ENCODE measurements at regions not wholly inside any gene's neighbourhood (a gene's known extent, or its start where the extent isn't known, plus 50 kb on each side); places are given as distances from the start of the nearest gene placed in this dataset.

DNA sequence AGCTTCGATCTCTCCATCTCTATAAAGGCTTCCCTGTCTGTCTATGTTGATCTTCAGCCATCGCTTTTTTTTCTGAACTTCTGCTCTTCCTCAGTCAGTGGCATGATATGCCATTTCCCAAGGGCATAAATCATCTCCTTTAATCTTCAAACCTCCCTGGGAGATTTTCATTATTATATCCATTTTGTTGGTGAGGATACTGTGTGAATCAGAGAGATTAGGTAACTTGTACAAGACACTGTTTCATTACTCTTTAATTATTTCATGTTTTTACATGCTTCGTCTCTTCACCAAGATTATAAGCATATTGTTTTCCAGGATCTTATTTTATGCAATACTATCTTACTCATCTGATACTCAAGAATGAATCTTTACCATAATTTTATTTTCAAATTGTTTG lies 124.8 kb upstream of the ATP11B start:
- DNase-seq = no peak
- TF ChIP-seq GATA1 (IDR thresholded peaks at IDR 0.05; ENCODE audit: low read depth, low read length) (no peak), POLR2A (IDR thresholded peaks at IDR 0.05; ENCODE audit: low read length) (no peak)

DNA sequence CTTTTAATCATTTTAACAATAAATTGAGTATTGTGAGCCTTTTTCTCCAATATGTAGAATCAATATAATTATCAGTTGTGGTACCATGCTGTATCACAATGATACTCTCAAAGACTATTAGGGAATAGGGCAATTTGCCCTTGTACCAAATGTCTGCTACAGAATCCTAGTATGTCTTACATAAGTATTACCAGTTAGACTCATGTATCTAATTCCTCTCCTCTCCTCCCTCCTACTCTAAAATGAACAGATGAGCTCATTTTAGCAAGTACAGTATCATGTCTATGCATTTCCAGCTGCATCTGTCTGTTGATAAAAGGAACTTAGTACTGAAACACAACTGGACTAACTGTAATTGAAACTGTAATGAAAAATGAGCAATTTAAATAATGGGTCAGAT lies 124.3 kb upstream of the ATP11B start:
- TF ChIP-seq GATA1 (IDR thresholded peaks at IDR 0.05; ENCODE audit: low read depth, low read length) (no peak), POLR2A (IDR thresholded peaks at IDR 0.05; ENCODE audit: low read length) (no peak)
- DNase-seq = no peak

DNA sequence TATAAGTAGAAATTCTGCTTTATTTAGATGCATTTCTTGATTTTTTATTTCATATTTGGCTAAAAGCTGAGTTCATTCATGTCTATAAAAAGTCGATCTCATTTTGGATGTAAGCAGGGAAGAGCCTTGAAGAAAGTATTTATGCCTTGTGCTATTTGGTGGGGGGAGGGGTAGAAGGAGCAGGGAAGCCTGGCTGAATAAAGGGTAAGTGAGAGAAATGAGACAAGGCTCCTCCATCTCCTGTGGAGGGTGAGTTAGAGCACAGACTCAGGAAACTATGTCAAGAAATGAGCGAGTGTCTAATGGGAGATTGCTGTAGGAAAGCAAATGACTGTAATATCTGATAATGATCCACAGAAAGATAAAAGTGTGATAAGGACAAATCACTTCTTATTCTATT lies 121.8 kb upstream of the ATP11B start:
- no peak for DNase-seq
- no peak for TF ChIP-seq POLR2A (IDR thresholded peaks at IDR 0.05; ENCODE audit: low read length)
- TF ChIP-seq GATA1 (IDR thresholded peaks at IDR 0.05; ENCODE audit: low read depth, low read length) = no peak

DNA sequence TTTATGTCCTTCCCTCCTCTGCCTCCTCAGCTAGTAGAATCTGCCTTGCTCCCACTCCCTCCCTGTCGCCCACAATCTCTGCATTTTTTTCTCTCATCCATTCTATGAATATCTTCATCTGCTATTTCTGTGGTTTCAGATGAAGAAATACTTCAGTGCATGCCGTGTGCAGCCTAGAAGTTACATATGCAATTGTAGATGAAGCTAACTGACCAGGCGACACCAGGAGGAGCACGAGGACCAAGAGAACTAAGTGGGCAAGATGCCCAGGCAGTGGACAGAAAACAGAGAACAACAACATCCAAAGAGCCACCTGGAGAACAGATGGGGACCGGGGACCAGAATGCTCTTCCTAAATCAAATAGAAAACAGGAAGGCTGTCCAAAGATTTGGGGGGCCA lies 121.4 kb upstream of the ATP11B start:
- no peak for DNase-seq

DNA sequence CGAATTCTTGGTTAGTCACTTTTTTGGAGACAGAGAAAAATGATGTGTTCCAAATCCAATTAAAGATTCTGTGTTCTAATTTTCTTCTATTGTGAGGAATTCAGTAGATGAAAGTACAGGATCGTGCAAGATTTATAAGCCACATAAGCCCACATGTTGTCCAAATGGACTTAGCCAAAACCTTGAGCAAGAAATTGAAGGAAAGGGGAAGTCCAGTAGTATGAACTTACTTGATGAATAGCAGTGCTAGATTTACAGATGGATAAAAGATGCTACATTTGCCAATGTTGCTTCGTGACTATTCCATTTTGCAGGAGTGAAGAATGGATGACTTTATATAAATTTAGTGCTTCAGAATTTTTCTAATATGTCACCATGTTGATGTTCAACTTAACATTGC lies 120.0 kb upstream of the ATP11B start:
- DNase-seq = no peak
- no peak for TF ChIP-seq GATA1 (IDR thresholded peaks at IDR 0.05; ENCODE audit: low read depth, low read length)
- TF ChIP-seq POLR2A (IDR thresholded peaks at IDR 0.05; ENCODE audit: low read length) = no peak

More for the DNA sequence above, 121.4 kb upstream of the ATP11B start:
- TF ChIP-seq GATA1 (IDR thresholded peaks at IDR 0.05; ENCODE audit: low read depth, low read length) (no peak), POLR2A (IDR thresholded peaks at IDR 0.05; ENCODE audit: low read length) (no peak)

DNA sequence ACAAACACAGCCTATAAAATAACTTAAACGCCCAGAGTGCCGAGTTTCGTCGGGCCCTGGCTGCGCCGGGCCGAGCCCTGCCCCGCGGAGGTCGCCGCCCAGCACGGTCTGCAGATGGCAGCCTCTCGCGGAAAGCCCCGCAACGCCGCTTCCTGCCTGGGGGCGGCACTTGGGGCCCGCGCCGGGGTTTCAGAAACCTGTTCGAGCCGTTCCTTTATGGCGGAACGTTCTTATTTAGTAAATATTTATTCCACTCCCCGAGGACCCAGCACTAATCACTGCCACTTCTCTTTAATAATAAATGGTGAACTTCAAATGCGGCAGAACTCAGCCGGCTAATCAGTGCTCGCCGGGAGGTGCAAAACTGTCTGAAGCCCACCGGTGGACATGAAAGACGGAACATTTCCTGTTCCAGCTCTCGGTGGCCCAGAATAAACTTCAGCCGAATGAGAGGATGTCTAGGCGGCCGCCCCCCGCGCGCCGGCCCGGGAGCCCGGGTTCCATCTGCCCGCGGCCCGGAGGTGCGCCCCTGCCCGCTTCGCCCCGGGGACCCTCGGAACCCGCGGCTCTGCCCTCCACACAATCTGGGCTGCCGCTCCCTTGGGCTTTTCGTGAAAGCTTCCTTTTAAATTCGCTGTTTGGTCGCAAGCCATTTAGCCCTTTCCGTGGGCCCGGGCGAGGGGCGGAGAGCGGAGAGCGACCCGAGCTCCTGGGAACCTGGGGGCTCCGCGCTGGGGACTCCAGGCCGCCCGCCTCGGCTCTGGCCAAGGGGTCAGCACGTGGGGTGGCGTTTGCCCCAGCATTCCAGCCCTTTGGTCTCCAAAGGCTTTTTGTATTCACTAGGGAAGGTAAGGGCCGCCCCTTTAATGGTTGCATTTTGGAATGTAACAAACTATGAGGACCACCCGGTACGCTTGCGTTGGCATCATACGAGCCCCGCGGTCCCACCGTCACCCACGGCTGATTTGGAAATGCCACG lies 110.8 kb upstream of the ATP11B start:
- TF ChIP-seq GATA1 (IDR thresholded peaks at IDR 0.05; ENCODE audit: low read depth, low read length) (no peak), POLR2A (IDR thresholded peaks at IDR 0.05; ENCODE audit: low read length) (no peak)
- peak; percentile 56 to 59 for DNase-seq

DNA sequence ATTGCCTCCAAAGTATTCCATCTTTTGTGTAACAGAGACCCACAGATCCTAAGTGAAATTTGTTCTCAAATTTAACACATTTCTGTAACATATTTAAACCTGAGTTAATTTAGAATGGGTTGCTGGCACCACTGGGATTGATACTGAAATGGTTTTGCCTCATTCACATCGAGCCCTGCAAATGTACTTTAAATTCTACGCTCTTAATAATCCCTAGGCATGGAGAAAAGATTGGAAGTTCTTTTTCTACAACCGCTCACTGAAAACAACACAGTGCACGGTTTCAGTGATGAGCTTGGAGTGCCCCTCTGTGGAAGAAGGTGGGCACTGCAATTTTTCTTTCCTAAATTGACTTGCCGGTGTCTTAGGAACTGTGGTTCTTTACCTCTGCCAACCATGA lies 109.9 kb upstream of the ATP11B start:
- peak; percentile 64 to 78 for DNase-seq
- no peak for TF ChIP-seq GATA1 (IDR thresholded peaks at IDR 0.05; ENCODE audit: low read depth, low read length)
- TF ChIP-seq POLR2A (IDR thresholded peaks at IDR 0.05; ENCODE audit: low read length) = no peak

DNA sequence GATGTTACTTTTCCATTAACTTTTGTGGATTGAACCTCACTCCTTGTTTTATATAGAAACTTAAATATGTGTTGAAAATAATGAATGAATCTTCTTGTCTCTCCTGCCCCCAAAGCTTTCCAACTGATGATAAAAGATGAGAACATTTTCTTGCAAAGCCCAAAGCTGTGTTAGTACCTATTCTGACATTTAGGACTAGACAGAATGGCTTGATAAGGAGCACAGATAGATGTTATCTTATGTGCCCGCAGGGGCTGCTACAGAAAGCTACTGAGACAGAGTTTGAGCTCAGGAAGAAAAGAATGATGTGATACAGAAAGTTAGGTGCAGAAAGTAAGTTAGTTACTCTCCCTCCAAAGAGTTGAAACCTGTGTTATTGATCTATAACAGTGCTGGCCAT lies 109.4 kb upstream of the ATP11B start:
- TF ChIP-seq GATA1 (IDR thresholded peaks at IDR 0.05; ENCODE audit: low read depth, low read length) (no peak), POLR2A (IDR thresholded peaks at IDR 0.05; ENCODE audit: low read length) (no peak)
- no peak for DNase-seq

DNA sequence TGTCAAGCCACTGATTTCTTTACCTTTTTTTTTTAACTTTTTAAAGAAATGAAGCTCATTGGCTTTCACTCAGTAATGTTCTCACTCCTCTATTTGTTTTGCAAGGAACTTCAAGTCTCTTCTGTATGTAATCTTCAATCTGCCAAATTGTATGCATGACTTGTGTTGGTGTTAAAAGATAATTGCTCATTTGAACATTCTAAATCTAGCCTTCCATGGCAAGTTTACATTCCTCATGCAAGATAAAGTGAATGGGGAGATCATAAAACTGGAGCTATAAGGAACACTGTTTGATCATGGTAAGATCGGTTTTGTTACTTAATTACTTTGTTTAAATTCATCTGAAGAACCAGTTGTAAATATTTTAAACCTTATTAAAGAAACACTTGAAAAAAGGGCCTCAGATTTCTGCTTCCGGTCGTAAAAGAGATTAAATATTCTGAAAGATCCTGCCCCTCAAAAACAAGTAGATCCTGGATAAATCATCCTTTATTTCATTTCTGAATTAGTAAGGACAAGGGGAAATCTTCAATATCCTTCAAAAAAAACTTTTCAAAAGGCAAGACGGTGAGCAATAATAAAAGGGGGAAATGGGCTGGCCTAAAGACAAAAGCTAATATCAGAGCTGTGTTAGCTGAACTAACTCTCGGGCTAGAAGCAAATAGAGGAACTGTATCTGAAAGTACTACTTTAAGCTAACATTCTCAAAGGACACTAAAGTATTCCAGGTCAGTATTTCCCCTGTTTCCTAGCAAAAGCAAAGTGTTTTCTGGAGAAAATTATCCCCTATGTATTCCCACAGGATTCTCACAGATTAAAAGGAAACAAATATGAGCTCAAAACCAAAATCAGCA lies 107.0 kb upstream of the ATP11B start:
- TF ChIP-seq GATA1 (IDR thresholded peaks at IDR 0.05; ENCODE audit: low read depth, low read length) = no peak
- TF ChIP-seq POLR2A (IDR thresholded peaks at IDR 0.05; ENCODE audit: low read length) = no peak
- DNase-seq = no peak

DNA sequence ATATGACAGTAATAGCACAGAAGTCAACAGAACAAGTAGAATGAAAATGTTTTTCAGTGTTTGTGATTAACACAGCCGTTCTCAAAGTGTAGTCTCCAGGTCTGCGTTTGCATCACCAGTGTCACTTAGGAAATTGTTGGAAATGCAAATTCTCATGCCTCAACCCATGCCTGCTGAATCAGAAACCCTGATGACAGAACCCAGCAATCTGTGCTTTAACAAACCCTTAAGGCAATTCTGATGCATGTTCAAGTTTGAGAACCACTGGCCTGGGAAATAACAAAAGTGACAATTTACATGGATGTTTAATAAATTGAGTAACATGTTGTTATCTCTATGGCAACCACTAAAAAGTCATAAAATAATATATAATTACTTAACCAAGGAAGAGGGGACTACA lies 103.1 kb upstream of the ATP11B start:
- TF ChIP-seq GATA1 (IDR thresholded peaks at IDR 0.05; ENCODE audit: low read depth, low read length) = no peak
- TF ChIP-seq POLR2A (IDR thresholded peaks at IDR 0.05; ENCODE audit: low read length) = no peak
- no peak for DNase-seq

DNA sequence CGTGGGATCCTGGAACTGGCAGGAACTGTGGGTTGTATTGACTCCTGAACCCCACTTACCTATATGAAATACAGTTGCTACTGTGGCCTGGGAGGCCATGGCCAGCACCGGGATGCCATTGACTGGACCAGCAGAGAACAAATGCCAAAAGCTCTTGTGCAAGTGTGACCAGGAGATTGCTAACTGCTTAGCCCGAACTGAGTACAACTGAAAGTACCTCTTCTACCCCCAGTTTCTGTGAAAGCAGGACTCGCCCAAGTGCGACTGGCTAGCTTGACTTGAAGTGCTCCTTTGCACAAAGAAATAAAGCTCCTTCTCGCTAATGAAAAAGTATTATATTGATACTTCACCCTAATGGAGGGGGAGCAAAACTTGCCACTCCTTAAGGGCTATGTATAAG lies 101.3 kb upstream of the ATP11B start:
- TF ChIP-seq GATA1 (IDR thresholded peaks at IDR 0.05; ENCODE audit: low read depth, low read length) (no peak), POLR2A (IDR thresholded peaks at IDR 0.05; ENCODE audit: low read length) (no peak)
- no peak for DNase-seq

DNA sequence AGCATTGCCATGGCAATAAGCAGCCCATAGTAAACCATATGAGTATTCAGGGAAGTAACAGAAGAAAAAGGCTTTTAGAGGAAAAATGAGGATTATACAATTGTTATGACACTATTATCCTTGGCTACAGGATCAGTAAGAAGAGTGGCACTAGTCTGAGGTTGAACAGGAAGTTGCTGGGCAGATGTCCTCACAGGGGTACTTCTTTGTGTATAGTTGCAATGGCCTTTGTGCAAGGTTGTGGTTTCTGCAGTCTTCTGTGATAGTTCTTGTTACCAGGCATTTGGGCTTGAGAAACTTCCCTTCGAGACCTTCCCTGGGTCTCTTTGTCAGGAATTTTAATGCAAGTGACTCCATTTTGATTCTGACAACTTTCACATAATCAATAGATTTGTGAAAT lies 100.6 kb upstream of the ATP11B start:
- TF ChIP-seq GATA1 (IDR thresholded peaks at IDR 0.05; ENCODE audit: low read depth, low read length) = no peak
- TF ChIP-seq POLR2A (IDR thresholded peaks at IDR 0.05; ENCODE audit: low read length) = no peak
- no peak for DNase-seq

DNA sequence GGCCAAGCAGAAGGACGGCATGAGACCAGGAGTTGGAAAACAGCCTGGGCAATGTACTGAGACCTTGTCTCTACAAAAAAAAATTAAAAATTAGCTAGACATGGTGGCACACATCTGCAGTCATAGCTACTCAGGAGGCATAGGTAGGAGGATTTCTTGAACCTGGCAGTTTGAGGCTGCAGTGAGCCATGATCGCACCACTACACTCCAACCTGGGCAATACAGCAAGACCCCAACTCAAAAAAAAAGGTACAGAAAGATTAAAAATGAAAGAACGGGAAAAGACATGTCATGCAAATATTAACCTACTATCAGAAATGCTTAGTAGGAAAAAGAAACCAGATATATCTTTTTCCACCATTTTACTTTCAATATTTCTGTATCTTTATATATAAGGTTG lies 99.6 kb upstream of the ATP11B start:
- no peak for DNase-seq
- TF ChIP-seq GATA1 (IDR thresholded peaks at IDR 0.05; ENCODE audit: low read depth, low read length) = no peak
- TF ChIP-seq POLR2A (IDR thresholded peaks at IDR 0.05; ENCODE audit: low read length) = no peak

DNA sequence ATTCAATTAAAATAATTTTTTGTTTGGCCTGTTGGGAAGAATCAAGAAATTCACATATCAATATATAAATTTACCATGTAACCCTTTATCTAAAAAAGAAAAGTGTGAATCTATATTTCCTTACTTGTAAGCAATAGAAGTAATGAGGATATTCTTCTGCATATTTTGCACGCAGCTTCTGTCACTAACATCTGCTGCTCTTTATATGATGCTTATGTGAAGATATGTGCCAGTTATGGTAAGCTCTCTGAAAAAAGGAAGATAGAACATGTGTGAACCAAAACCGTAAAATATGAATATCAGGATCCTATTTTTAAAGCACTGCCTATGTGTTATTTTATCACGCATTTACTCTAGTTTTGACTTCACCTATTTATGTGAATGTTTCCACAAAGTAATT lies 96.4 kb upstream of the ATP11B start:
- TF ChIP-seq GATA1 (IDR thresholded peaks at IDR 0.05; ENCODE audit: low read depth, low read length) = no peak
- no peak for TF ChIP-seq POLR2A (IDR thresholded peaks at IDR 0.05; ENCODE audit: low read length)

More for the DNA sequence above, 96.4 kb upstream of the ATP11B start:
- DNase-seq = no peak
